OCI-LY1 (cell line): ENCODE measurements at regions not wholly inside any gene's neighbourhood (a gene's known extent, or its start where the extent isn't known, plus 50 kb on each side); places are given as distances from the start of the nearest gene placed in this dataset.

Source experiments
- H2AFZ ChIP-seq: fragments of 200-600 bp; sonication (generic), shearing (Covaris generic); 2 replicates; pipeline ENCODE4 v1.6.0; 2014; ENCODE audit warnings: antibody characterized with exemption, mild to moderate bottlenecking, low read length
- H3F3A ChIP-seq: fragments of 200-600 bp; sonication (generic), shearing (Covaris generic); 2 replicates; pipeline ENCODE4 v1.6.0; 2014; ENCODE audit warnings: mild to moderate bottlenecking, antibody characterized with exemption, low read length, moderate library complexity; ENCODE audit not compliant: insufficient read depth
- H3K27ac ChIP-seq: fragments of 200-600 bp; sonication (generic); 2 replicates; pipeline ENCODE4 v1.5.1; 2014; ENCODE audit warnings: low read length, mixed run types, mild to moderate bottlenecking, low read depth; ENCODE audit not compliant: poor library complexity, severe bottlenecking
- H3K27me3 ChIP-seq: fragments of 200-600 bp; sonication (generic); 2 replicates; pipeline ENCODE4 v1.6.0; 2014; ENCODE audit warnings: antibody characterized with exemption, mild to moderate bottlenecking, low read length, moderate library complexity; ENCODE audit not compliant: insufficient read depth
- H3K36me3 ChIP-seq: fragments of 200-600 bp; sonication (generic); 2 replicates; pipeline ENCODE4 v1.6.1; 2014; ENCODE audit warnings: mild to moderate bottlenecking, antibody characterized with exemption, low read length, moderate library complexity, mixed read lengths; ENCODE audit not compliant: insufficient read depth
- H3K4me1 ChIP-seq: fragments of 200-600 bp; sonication (generic); 2 replicates; pipeline ENCODE4 v1.5.1; 2014; ENCODE audit warnings: mild to moderate bottlenecking, low read length, moderate library complexity; ENCODE audit not compliant: insufficient read depth, severe bottlenecking
- H3K4me2 ChIP-seq: fragments of 200-600 bp; sonication (generic), shearing (Covaris generic); 2 replicates; pipeline ENCODE4 v1.6.1; 2014; ENCODE audit warnings: low read length
- H3K4me3 ChIP-seq: fragments of 200-600 bp; sonication (generic); 2 replicates; pipeline ENCODE4 v1.5.1; 2014; ENCODE audit warnings: low read length, low read depth, mild to moderate bottlenecking, mixed read lengths; ENCODE audit not compliant: poor library complexity, severe bottlenecking
- H3K79me2 ChIP-seq: fragments of 200-600 bp; shearing (Covaris generic); 2 replicates; pipeline ENCODE4 v1.6.1; 2016; ENCODE audit warnings: mixed run types, low read length, mixed read lengths; ENCODE audit not compliant: insufficient read depth
- H3K9ac ChIP-seq: fragments of 200-600 bp; sonication (generic), shearing (Covaris generic); 2 replicates; pipeline ENCODE4 v1.6.1; 2014; ENCODE audit warnings: mild to moderate bottlenecking, low read length, mixed read lengths
- H3K9me2 ChIP-seq: fragments of 200-600 bp; sonication (generic), shearing (Covaris generic); 2 replicates; pipeline ENCODE4 v1.6.1; 2014; ENCODE audit warnings: low read depth, mild to moderate bottlenecking, low read length, mixed read lengths
- H3K9me3 ChIP-seq: fragments of 200-600 bp; shearing (Covaris generic); 2 replicates; pipeline ENCODE4 v1.6.1; 2014; ENCODE audit warnings: low read length, mixed read lengths
- H4K20me1 ChIP-seq: fragments of 200-600 bp; sonication (generic), shearing (Covaris generic); 2 replicates; pipeline ENCODE4 v1.6.0; 2016; ENCODE audit warnings: mild to moderate bottlenecking, low read length; ENCODE audit not compliant: insufficient read depth
- EZH2 ChIP-seq: fragments of 200-600 bp; sonication (generic), shearing (Covaris generic); IDR thresholded peaks from 2 replicates; pipeline ENCODE4 v1.8.0; 2017; ENCODE audit warnings: borderline replicate concordance, mixed run types, mild to moderate bottlenecking, antibody characterized with exemption, low read length, moderate library complexity, mixed read lengths
- TF ChIP-seq, protein P1 (sequence below): fragments of 200-600 bp; sonication (generic), shearing (Covaris generic); IDR thresholded peaks from 2 replicates; pipeline ENCODE4 v1.5.1; 2017; ENCODE audit warnings: mild to moderate bottlenecking, antibody characterized with exemption, low read length, moderate library complexity, mixed read lengths

- no peaks in the 10 kb centered on the region for H3F3A ChIP-seq
- H4K20me1 ChIP-seq = no peaks in the 10 kb centered on the region
- no peak overlapping the region for H3K4me2 ChIP-seq
- H2AFZ ChIP-seq = no peak overlapping the region
- H3K36me3 ChIP-seq = no peaks in the 10 kb centered on the region
- no peak overlapping the region for H3K9ac ChIP-seq
- no peaks in the 10 kb centered on the region for H3K4me1 ChIP-seq
- H3K9me3 ChIP-seq = no peaks in the 10 kb centered on the region
- TF ChIP-seq EZH2 = no peak
- TF ChIP-seq, protein P1, sequence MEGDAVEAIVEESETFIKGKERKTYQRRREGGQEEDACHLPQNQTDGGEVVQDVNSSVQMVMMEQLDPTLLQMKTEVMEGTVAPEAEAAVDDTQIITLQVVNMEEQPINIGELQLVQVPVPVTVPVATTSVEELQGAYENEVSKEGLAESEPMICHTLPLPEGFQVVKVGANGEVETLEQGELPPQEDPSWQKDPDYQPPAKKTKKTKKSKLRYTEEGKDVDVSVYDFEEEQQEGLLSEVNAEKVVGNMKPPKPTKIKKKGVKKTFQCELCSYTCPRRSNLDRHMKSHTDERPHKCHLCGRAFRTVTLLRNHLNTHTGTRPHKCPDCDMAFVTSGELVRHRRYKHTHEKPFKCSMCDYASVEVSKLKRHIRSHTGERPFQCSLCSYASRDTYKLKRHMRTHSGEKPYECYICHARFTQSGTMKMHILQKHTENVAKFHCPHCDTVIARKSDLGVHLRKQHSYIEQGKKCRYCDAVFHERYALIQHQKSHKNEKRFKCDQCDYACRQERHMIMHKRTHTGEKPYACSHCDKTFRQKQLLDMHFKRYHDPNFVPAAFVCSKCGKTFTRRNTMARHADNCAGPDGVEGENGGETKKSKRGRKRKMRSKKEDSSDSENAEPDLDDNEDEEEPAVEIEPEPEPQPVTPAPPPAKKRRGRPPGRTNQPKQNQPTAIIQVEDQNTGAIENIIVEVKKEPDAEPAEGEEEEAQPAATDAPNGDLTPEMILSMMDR = no peak
- no peak overlapping the region for H3K27ac ChIP-seq
- no peaks in the 10 kb centered on the region for H3K27me3 ChIP-seq
- H3K9me2 ChIP-seq = no peaks in the 10 kb centered on the region
- H3K4me3 ChIP-seq = no peak overlapping the region
- no peaks in the 10 kb centered on the region for H3K79me2 ChIP-seq
Measured at GRCh38 chr16:80163339-80163738, 377.5 kb upstream of the DYNLRB2 start.

DNA sequence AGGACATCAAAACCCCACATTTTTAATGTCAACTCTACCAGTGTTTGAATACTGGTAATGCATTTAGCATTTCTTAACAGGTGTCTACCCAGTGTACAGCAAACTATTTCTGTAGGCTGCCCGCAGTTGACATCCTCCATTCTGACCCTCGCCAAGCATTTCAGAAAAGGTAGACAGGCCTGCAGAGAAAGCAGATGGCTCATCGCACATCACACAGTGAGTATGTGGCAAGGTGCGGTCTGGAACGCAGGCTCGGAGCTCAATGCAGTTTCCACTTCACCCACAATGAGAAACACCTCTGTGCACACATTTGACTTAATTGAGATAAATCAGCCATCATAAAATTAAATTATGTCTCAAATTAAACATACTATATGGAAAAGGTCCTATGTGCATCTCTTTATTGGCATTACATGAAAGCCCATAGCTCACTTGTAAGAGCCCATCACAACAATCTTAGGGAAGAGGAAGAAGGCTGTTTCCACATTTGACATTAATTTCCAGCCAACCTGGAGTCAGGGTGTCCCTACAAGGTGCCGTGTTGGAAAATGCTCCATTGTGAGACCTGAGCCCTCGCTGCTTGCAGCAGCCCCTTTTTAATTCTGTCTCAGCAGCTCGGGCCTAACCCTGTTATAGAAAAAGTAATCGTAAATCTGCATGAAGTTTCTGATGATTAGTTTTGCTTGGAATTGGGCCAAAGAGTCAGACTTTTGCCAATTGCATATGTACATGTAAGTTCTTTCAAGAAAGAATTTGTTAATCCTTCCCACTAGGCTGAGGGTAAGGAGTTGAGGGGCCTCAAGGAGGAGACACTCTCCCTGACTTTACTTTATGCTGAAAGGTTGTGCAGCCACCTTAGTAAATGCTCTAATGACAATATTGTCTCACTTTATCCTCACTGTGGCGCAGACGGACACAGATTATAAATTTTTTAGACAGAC is 378.7 kb upstream of the DYNLRB2 start:
- TF ChIP-seq, protein P1 = no peak
- no peak for TF ChIP-seq EZH2

GRCh38 chr16:80158766-80159165 is 382.0 kb upstream of the DYNLRB2 start:
- H2AFZ ChIP-seq = no peak overlapping the region
- no peak for TF ChIP-seq EZH2
- TF ChIP-seq, protein P1 = no peak
- no peak overlapping the region for H3K4me3 ChIP-seq
- H3K27ac ChIP-seq = no peak overlapping the region
- no peaks in the 10 kb centered on the region for H3K27me3 ChIP-seq
- H3K9ac ChIP-seq = no peak overlapping the region
- H3K4me1 ChIP-seq = no peaks in the 10 kb centered on the region
- no peaks in the 10 kb centered on the region for H3F3A ChIP-seq
- no peak overlapping the region for H3K4me2 ChIP-seq
- no peaks in the 10 kb centered on the region for H3K36me3 ChIP-seq
- H3K9me3 ChIP-seq = no peaks in the 10 kb centered on the region
- H4K20me1 ChIP-seq = no peaks in the 10 kb centered on the region
- no peaks in the 10 kb centered on the region for H3K79me2 ChIP-seq
- H3K9me2 ChIP-seq = no peaks in the 10 kb centered on the region

More for the DNA sequence above, 378.7 kb upstream of the DYNLRB2 start:
- no peaks in the 10 kb centered on the region for H3F3A ChIP-seq
- no peaks in the 10 kb centered on the region for H3K27me3 ChIP-seq
- H3K4me3 ChIP-seq = no peak overlapping the region
- no peaks in the 10 kb centered on the region for H4K20me1 ChIP-seq
- H2AFZ ChIP-seq = no peak overlapping the region
- no peak overlapping the region for H3K27ac ChIP-seq
- H3K9ac ChIP-seq = no peak overlapping the region
- H3K9me2 ChIP-seq = no peaks in the 10 kb centered on the region
- H3K9me3 ChIP-seq = no peaks in the 10 kb centered on the region
- no peaks in the 10 kb centered on the region for H3K4me1 ChIP-seq
- H3K4me2 ChIP-seq = no peak overlapping the region
- H3K36me3 ChIP-seq = no peaks in the 10 kb centered on the region
- no peaks in the 10 kb centered on the region for H3K79me2 ChIP-seq
